Chondrocyte (in vitro differentiated cells): ENCODE measurements at regions not wholly inside any gene's neighbourhood (a gene's known extent, or its start where the extent isn't known, plus 50 kb on each side); places are given as distances from the start of the nearest gene placed in this dataset.
"Not testable (repeated sequence)": the region's sequence is repeated elsewhere in the genome, so short reads cannot be mapped to it uniquely, and the experiment has no call there.

Experiments used
- DNase-seq: peaks from one replicate; pipeline ENCODE4 v3.0.0; 2021; ENCODE audit warnings: mixed read lengths, low spot score
- H3K27ac Mint-ChIP-seq: one replicate; pipeline ENCODE4 v1.8.0; 2021; ENCODE audit warnings: mild to moderate bottlenecking, moderate library complexity, mixed read lengths; ENCODE audit not compliant: unreplicated experiment
- H3K27me3 Mint-ChIP-seq: 2 replicates; pipeline ENCODE4 v1.8.0; 2021; ENCODE audit warnings: low read depth, mixed read lengths
- H3K36me3 Mint-ChIP-seq: 2 replicates; pipeline ENCODE4 v1.8.0; 2021; ENCODE audit warnings: low read depth, mixed read lengths
- H3K4me1 Mint-ChIP-seq: 2 replicates; pipeline ENCODE4 v1.8.0; 2021; ENCODE audit warnings: low read depth, mild to moderate bottlenecking, mixed read lengths
- H3K4me3 Mint-ChIP-seq: one replicate; pipeline ENCODE4 v1.8.0; 2021; ENCODE audit warnings: mild to moderate bottlenecking, moderate library complexity, mixed read lengths; ENCODE audit not compliant: unreplicated experiment
- H3K9me3 Mint-ChIP-seq: 2 replicates; pipeline ENCODE4 v1.8.0; 2021; ENCODE audit warnings: low read depth, mixed read lengths
- CTCF ChIP-seq: fragments of 200-600 bp; sonication (generic); IDR thresholded peaks from 2 replicates; pipeline ENCODE4 v1.5.0; 2021; ENCODE audit warnings: antibody characterized with exemption, mild to moderate bottlenecking, moderate library complexity

GRCh38 chr3:186444974-186445373 is 82.9 kb upstream of the DGKG start:
- no peak for TF ChIP-seq CTCF
- no peaks in the 10 kb centered on the region for H3K4me1 Mint-ChIP-seq
- no peak overlapping the region for H3K27ac Mint-ChIP-seq
- no peaks in the 10 kb centered on the region for H3K36me3 Mint-ChIP-seq
- H3K27me3 Mint-ChIP-seq: peaks cover 36% of the 10 kb centered on the region
- DNase-seq: no peak
- H3K9me3 Mint-ChIP-seq: no peaks in the 10 kb centered on the region
- H3K4me3 Mint-ChIP-seq: no peak overlapping the region

GRCh38 chr3:186444288-186444687 is 82.3 kb upstream of the DGKG start:
- DNase-seq: no peak
- no peak overlapping the region for H3K27ac Mint-ChIP-seq
- H3K27me3 Mint-ChIP-seq: peaks cover 36% of the 10 kb centered on the region
- no peaks in the 10 kb centered on the region for H3K9me3 Mint-ChIP-seq
- H3K36me3 Mint-ChIP-seq: no peaks in the 10 kb centered on the region
- no peaks in the 10 kb centered on the region for H3K4me1 Mint-ChIP-seq
- TF ChIP-seq CTCF: no peak
- H3K4me3 Mint-ChIP-seq: no peak overlapping the region

- H3K4me1 Mint-ChIP-seq, H3K36me3 Mint-ChIP-seq, H3K9me3 Mint-ChIP-seq, DNase-seq, H3K4me3 Mint-ChIP-seq, H3K27ac Mint-ChIP-seq: not testable (repeated sequence)
- peaks cover 31% of the 10 kb centered on the region for H3K27me3 Mint-ChIP-seq
Observed at GRCh38 chr3:186442979-186443378, 80.9 kb upstream of the DGKG start.

GRCh38 chr3:186442162-186442561 is 80.1 kb upstream of the DGKG start:
- H3K27me3 Mint-ChIP-seq: peaks cover 23% of the 10 kb centered on the region
- H3K27ac Mint-ChIP-seq: no peak overlapping the region
- H3K4me1 Mint-ChIP-seq: no peaks in the 10 kb centered on the region
- no peak for DNase-seq
- TF ChIP-seq CTCF: no peak
- H3K36me3 Mint-ChIP-seq: no peaks in the 10 kb centered on the region
- no peak overlapping the region for H3K4me3 Mint-ChIP-seq
- H3K9me3 Mint-ChIP-seq: no peaks in the 10 kb centered on the region

GRCh38 chr3:186440891-186441290 is 78.9 kb upstream of the DGKG start:
- Mint-ChIP-seq H3K4me3 (no peak overlapping the region), H3K27ac (no peak overlapping the region), H3K27me3 (peaks cover 15% of the 10 kb centered on the region), H3K36me3 (no peaks in the 10 kb centered on the region), H3K9me3 (no peaks in the 10 kb centered on the region), H3K4me1 (no peaks in the 10 kb centered on the region)
- no peak for DNase-seq
- no peak for TF ChIP-seq CTCF

GRCh38 chr3:186439725-186440124 is 77.7 kb upstream of the DGKG start:
- H3K4me1 Mint-ChIP-seq: no peaks in the 10 kb centered on the region
- TF ChIP-seq CTCF: no peak
- H3K27me3 Mint-ChIP-seq: peaks cover 4% of the 10 kb centered on the region
- no peak overlapping the region for H3K4me3 Mint-ChIP-seq
- H3K27ac Mint-ChIP-seq: no peak overlapping the region
- no peaks in the 10 kb centered on the region for H3K36me3 Mint-ChIP-seq
- H3K9me3 Mint-ChIP-seq: no peaks in the 10 kb centered on the region
- DNase-seq: no peak

GRCh38 chr3:186435332-186435731 is 73.3 kb upstream of the DGKG start:
- not testable (repeated sequence) for H3K4me3 Mint-ChIP-seq, H3K36me3 Mint-ChIP-seq, H3K27ac Mint-ChIP-seq, H3K9me3 Mint-ChIP-seq, H3K4me1 Mint-ChIP-seq, DNase-seq
- H3K27me3 Mint-ChIP-seq: peaks cover 17% of the 10 kb centered on the region
